HG02610 (cell line): ENCODE measurements at regions not wholly inside any gene's neighbourhood (a gene's known extent, or its start where the extent isn't known, plus 50 kb on each side); places are given as distances from the start of the nearest gene placed in this dataset.

Source experiments
- ATAC-seq: cut with Tn5 transposase; IDR thresholded peaks from one replicate; pipeline ENCODE4 v1.9.1; 2021; ENCODE audit warnings: mild to moderate bottlenecking, moderate library complexity; ENCODE audit not compliant: unreplicated experiment

GRCh38 chr9:107064378-107064777, 201.4 kb downstream of the ZNF462 start:
- no peak for ATAC-seq

DNA sequence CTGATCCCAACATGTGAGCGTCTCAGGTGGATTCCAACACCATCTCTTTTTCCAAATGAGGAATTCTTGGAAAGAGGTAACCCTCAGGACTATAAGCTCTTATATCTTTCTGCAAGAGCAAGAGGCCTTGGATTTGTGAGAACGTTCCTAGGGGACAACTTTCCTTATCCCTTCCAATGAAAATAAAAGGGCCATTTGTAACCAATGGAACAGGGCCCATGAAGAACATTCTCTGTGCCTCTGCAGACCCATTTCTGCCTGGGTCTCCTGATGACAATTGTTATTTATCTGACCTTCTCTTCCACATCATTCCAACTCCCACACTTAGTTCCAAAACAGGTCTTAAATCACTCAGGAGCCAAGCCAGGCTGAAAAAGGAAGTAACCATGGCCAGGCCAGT, 202.6 kb downstream of the ZNF462 start:
- no peak for ATAC-seq

DNA sequence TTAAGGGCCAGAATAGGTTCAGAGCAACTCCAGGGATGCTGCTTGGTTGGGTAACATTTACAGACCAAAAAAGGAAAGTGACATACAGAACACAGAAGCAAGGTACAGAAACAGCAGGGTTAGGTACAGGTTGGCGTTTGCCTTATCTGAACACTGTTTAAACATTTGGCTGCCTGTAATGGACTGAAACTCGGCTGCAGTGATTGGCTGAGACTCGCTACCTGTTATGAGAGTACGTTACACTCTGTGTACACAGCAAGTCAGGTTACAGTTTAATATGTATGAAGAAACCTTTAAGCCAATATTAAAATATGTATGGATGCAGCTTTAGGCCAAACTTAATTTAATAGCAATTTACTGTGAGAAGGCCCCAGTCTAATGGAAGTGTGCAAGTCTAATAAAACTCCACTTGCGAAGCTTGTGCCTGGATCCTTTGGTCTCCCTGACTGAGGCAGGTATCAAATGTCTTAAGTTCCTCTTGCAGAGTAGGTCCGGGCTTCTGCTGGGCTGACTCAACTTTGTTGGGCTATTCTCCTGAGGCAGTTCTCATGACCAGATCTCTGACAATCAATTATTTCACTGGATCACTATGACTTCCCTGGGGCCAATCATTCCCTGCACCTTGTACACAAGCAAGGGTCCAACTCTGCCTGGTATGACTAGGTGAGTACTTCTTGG, 204.9 kb downstream of the ZNF462 start:
- no peak for ATAC-seq

- no peak for ATAC-seq
These were observed 205.6 kb downstream of the ZNF462 start for GRCh38 chr9:107068581-107068980.

GRCh38 chr9:107070586-107070985, 207.6 kb downstream of the ZNF462 start:
- no peak for ATAC-seq

- no peak for ATAC-seq
These were observed 205.0 kb upstream of the RAD23B start for GRCh38 chr9:107078061-107078460.

- no peak for ATAC-seq
These were observed 203.5 kb upstream of the RAD23B start for GRCh38 chr9:107079589-107079988.

- no peak for ATAC-seq
These were observed 202.9 kb upstream of the RAD23B start for GRCh38 chr9:107080130-107080529.

DNA sequence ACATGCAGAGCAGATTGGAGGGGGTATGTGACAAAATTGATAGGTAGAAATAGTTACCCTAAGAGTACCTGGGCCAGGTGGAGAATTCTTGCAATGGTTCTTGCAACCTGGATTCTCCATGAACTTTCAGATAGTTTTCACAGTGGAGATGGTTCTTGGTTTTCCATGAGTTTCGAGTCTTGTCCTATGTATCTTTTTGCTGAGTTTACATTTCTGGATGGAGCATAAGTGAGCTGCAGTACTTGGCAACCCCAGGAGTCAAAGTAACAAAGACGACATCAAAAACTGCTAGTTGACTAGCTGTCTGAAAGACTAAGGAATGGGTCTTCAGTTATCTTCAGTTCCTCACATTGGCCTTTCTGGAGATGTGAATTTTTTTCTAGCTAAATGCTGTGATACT, 196.6 kb upstream of the RAD23B start:
- ATAC-seq: no peak

- no peak for ATAC-seq
These were observed 195.9 kb upstream of the RAD23B start for GRCh38 chr9:107087222-107087621.

- ATAC-seq: no peak
These were observed 192.9 kb upstream of the RAD23B start for GRCh38 chr9:107090218-107090617.

GRCh38 chr9:107093365-107094060, 189.6 kb upstream of the RAD23B start:
- ATAC-seq: no peak

- ATAC-seq: no peak
These were observed 188.7 kb upstream of the RAD23B start for GRCh38 chr9:107094370-107094769.

GRCh38 chr9:107100591-107100990, 182.5 kb upstream of the RAD23B start:
- no peak for ATAC-seq

DNA sequence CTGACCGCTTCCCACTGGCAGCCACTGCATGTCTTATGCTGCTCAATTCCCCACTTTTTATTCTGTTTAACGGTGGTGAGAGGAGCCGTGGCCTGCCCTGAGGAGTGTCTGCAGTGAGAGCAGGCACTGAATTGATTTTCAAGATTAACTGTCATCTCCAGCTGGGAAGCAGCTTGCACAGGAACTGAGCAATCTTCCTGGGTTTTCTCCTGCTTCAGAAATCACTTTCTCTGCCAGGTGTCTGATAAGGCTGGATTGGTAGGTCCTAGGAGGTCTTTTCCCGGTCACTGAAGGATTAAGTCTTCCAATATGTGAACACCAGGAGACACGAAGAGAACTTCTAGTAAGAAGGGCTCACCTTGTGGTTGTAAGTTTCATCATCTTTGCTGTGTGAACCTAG, 181.1 kb upstream of the RAD23B start:
- no peak for ATAC-seq

DNA sequence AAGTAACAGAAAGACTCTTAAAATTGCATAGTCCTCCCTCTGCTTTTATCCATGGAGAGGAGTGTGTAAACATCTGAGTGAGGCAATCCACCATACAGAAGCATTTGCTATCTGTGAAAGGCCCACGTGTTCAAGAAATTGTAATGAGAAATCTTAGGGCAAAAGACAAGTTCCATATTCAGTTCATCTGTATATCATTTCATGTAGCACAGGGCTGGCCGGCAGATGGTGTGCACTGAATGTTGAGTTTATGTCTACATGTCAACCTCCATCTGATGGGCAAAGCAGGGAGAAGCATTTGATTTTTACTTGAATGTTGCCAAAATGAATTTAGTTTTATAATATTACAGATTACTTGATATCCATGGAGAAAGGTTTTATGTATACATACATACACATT, 179.5 kb upstream of the RAD23B start:
- ATAC-seq: no peak

GRCh38 chr9:107105784-107106183, 177.3 kb upstream of the RAD23B start:
- ATAC-seq: no peak

DNA sequence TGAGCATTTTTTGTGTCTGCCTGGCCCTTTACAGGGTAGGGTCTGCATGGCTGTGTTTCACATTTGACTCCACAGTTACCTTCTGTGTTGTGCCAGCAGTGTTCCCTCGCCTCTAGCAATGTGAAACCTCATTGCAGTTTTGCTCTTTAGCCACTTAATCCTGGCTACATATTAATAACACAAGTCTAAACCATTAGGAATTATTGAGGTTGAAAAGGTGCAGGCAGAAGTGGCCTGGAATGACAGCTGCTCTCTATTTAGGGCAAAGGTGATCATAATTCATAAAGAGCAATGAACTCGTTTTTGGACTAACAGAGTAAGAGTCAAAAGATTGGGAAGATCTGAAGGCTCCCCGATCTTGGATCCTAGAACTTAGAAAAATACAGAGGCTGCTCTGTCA, 176.7 kb upstream of the RAD23B start:
- no peak for ATAC-seq

DNA sequence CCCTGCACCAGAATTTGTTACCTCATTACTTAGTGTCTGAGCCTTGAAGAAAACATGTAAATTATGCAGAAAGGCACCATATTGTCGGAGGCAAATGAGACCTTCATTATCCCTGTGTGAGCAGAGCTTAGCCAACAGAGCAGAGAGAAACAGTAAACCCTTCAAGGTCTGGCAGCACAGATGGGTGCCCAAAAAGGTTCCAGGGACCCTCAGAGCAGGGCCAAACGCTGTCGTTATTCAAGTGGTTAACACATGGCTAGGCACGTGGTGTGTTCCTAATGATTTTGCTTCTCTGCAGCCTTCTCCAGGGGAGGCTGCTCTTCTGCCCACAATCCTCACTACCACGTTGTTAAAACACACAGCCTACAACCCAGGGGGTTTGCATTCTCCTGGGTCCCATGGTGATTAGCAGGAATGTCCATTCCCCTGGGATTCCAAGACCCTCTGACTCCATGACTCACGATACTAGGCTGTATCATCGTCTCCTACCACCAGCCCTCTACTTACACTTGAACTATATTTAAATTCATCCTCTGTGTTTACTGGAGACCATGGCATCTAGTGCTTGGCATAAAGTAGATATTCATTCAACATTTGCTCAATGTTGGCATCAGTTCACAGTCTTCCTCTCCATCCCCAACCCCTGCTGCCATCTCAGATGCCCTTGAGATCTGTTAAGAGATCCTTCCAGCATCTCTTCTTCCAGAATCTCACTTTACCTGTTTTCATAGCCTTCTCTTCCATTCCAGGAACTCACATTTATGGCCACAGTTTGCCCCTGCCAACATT, 174.5 kb upstream of the RAD23B start:
- no peak for ATAC-seq

GRCh38 chr9:107109324-107109723, 173.8 kb upstream of the RAD23B start:
- ATAC-seq: no peak

- no peak for ATAC-seq
These were observed 172.9 kb upstream of the RAD23B start for GRCh38 chr9:107110153-107110552.

- peak; percentile 57 for ATAC-seq
These were observed 170.3 kb upstream of the RAD23B start for GRCh38 chr9:107112707-107113243.
